Coronary artery (tissue), 2 donors: ENCODE measurements at regions not wholly inside any gene's neighbourhood (a gene's known extent, or its start where the extent isn't known, plus 50 kb on each side); places are given as distances from the start of the nearest gene placed in this dataset.

ENCODE experiments used
- DNase-seq: peaks from one replicate; pipeline ENCODE4 v3.0.0-alpha.2; 2017; ENCODE audit warnings: low spot score
- H3K27ac ChIP-seq, 2 donors: fragments of 200-600 bp; sonication (generic); one replicate each; pipeline ENCODE4 v1.5.1; 2016 to 2019
- H3K4me3 ChIP-seq: fragments of 200-600 bp; sonication (generic); 2 replicates; pipeline ENCODE4 v1.5.1; 2016; ENCODE audit warnings: mild to moderate bottlenecking, moderate library complexity
- CTCF ChIP-seq: fragments of 200-600 bp; sonication (generic); IDR thresholded peaks from one replicate; pipeline ENCODE4 v1.5.1; 2019; ENCODE audit warnings: antibody characterized with exemption

- no peak overlapping the region for H3K27ac ChIP-seq
- no peak for DNase-seq
- H3K4me3 ChIP-seq = no peak overlapping the region
- no peak for TF ChIP-seq CTCF
These were observed 139.1 kb upstream of the FOXF1 start for GRCh38 chr16:86371083-86371803.

DNA sequence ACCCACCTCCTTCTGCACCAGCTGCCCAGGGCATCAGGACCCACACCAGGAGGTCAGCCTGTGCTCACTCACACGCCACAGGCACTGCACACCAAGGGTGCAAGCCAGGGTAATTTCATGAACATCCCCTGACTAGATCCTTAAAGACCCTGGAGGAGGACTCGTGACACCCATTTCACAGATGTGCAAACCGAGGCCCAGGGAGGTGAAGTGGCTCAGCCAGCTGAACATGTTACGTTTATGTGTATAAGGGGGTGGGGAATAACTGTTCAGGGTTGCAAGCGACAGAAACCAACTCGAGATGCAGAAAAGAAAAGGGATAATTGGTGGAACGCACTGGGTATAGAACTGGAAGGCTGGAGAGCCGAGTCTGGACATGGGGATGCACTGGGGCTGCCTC lies 138.1 kb upstream of the FOXF1 start:
- Histone ChIP-seq H3K4me3 (no peak overlapping the region), H3K27ac (no peak overlapping the region)
- DNase-seq = no peak
- no peak for TF ChIP-seq CTCF

DNA sequence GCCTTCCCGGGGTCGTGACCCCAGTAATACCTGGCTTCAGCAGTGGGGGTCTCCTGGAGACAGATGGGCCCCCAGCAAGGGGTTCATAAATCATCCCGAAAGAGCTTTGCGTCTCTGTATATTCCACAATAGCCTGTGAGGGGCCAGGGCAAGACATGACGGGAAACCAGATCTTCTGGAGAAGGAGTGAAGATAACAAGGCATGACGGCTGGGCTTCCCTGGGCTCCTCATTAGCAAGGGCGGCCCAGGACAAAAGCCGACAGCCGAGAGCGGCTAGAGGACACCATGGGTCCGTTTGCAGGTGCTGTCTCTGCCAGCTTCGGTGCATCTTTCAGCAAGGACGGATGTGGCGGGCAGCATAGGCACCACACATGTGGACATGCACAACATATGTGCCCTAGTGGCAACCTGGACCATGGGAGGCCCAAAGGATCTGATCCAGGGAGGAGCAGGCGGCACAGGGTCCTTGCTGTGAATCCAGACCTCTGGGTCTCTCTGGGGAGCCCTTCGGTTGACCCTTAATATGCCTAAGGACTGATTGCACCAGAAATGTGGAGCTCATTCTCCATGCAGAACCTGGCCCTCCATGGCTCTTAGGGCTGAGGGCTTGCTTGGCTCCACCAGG lies 136.9 kb upstream of the FOXF1 start:
- no peak for DNase-seq
- Histone ChIP-seq H3K27ac (no peak overlapping the region), H3K4me3 (no peak overlapping the region)
- TF ChIP-seq CTCF = no peak

GRCh38 chr16:86374603-86375130 lies 135.7 kb upstream of the FOXF1 start:
- no peak for DNase-seq
- TF ChIP-seq CTCF = no peak
- H3K4me3 ChIP-seq = no peak overlapping the region
- no peak overlapping the region for H3K27ac ChIP-seq

DNA sequence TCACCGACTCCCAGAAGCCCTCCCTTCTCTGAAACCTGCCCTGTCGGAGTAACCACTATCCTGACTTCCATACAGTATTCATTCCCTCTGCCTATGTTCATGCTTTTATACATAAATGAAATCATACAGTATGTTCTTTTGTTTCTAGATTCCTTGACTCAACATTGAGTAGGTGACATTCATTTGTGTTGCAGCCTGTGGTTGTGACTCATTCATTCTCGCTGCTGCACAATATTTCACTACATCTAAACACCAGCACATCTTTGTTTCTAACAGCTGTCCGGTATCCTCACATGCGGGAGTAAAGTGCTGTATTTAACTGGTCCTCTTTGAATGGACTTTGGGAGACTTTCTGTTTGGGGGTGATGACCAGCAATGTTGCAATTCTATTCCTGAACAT lies 135.0 kb upstream of the FOXF1 start:
- TF ChIP-seq CTCF = no peak
- no peak for DNase-seq
- Histone ChIP-seq H3K4me3 (no peak overlapping the region), H3K27ac (no peak overlapping the region)

GRCh38 chr16:86375851-86376250 lies 134.5 kb upstream of the FOXF1 start:
- DNase-seq = no peak
- no peak for TF ChIP-seq CTCF

DNA sequence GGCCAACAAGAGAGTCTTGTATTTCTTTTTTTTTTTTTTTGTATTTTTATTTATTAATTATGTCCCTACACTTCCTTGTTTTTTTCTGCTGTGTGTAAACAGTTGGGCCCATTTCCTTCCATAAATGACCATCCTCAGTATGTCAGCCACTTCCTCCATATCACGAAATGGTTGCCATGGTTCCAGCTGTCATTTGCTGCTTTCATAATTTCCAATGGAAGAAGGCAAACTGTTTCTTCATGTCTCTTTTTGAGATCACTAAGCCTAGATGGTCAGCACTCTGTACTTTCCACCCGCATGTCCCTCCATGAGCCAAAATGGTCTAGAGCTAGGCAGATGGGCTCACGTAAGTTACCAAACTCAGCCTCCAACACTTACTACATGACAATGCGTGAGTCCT lies 133.5 kb upstream of the FOXF1 start:
- TF ChIP-seq CTCF = no peak
- DNase-seq = no peak
- Histone ChIP-seq H3K4me3 (no peak overlapping the region), H3K27ac (no peak overlapping the region)

More at GRCh38 chr16:86375851-86376250, 134.5 kb upstream of the FOXF1 start:
- Histone ChIP-seq H3K27ac (no peak overlapping the region), H3K4me3 (no peak overlapping the region)
